ENCODE measurements at regions not wholly inside any gene's neighbourhood (a gene's known extent, or its start where the extent isn't known, plus 50 kb on each side); places are given as distances from the start of the nearest gene placed in this dataset.
"Not testable (repeated sequence)": the region's sequence is repeated elsewhere in the genome, so short reads cannot be mapped to it uniquely, and the experiment has no call there.

GRCh38 chr11:106565326-106565725, 452.9 kb downstream of the GUCY1A2 start:
- no peak for DNase-seq (ENCODE audit: low read depth, low spot score)

GRCh38 chr11:106568632-106569031, 449.6 kb downstream of the GUCY1A2 start:
- DNase-seq (ENCODE audit: low read depth, low spot score) = no peak

DNA sequence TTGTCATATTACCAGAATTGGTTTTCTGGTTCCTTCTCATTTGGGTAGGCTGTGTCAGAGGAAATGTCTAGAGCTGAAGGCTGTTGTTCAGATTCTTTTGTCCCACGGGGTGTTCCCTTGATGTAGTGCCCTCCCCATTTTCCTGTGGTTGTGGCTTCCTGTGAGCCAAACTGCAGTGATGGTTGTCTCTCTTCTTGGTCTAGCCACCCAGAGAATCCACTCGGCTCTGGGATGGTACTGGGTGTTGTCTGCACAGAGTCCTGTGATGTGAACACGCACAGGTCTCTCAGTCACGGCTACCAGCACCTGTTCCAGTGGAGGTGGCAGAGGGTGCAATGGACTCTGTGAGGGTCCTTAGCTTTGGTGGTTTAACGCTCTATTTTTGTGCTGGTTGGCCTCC, 440.9 kb downstream of the GUCY1A2 start:
- not testable (repeated sequence) for DNase-seq (ENCODE audit: low read depth, low spot score)

- DNase-seq (ENCODE audit: low read depth, low spot score) = no peak
These were observed 436.9 kb downstream of the GUCY1A2 start for GRCh38 chr11:106581399-106581798.

- DNase-seq (ENCODE audit: low read depth, low spot score) = no peak
These were observed 433.2 kb downstream of the GUCY1A2 start for GRCh38 chr11:106585061-106585460.

DNA sequence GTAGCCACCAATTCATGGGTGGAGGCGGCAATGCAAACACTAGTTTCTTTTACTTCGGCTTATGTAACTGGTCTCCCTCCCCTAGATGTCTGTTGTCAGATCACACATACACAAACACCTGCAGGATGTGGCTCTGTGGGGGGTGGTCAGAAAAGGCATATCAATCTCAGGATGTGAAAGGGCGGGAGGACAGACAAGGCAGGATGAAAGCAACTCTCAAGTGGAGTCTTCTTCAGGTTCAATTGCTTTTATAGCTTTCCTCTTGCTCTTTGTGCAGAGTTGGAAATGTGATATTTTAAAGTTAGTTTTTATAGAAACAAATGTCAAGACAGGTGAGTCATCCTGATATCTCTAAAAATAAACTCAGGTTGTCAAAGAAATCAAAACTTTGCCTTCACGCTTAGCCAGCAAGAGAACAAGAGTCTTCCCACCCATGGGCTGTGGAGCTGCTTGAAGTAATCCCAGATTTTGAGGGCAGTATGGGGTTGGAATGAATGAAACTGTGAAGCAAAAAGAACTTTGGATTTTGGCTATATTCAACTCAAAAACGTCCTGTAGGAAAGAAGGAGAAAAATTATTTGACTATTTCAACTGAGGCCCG, 423.4 kb downstream of the GUCY1A2 start:
- DNase-seq (ENCODE audit: low read depth, low spot score) = no peak

DNA sequence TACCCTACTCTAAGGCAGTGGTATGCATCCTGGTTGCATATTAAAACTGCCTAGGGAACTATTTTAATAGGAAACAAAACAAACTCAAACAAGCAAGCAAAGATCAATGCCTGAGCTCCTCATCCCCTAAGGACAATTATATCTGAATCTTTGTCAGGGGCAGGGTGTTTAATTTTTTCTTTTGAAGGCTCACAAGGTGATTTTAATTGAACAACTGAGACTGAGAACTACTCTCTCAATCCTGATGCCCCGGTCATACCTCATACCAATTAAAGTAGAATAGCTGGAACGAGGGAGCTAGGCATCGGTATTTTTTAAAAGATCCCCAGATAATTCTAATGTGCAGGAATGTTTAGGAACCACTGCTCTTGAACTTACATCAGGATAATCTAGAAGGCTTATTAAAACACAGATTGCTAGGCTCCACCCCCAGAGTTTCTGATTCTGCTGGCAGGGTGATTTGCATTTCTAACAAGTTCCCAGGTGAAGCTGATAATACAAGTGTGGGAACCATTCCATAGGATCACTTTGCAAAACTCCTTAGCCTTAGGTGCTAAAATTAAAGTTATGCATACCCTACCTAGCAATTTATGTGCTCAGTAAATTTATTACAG, 416.5 kb downstream of the GUCY1A2 start:
- DNase-seq (ENCODE audit: low read depth, low spot score) = no peak

DNA sequence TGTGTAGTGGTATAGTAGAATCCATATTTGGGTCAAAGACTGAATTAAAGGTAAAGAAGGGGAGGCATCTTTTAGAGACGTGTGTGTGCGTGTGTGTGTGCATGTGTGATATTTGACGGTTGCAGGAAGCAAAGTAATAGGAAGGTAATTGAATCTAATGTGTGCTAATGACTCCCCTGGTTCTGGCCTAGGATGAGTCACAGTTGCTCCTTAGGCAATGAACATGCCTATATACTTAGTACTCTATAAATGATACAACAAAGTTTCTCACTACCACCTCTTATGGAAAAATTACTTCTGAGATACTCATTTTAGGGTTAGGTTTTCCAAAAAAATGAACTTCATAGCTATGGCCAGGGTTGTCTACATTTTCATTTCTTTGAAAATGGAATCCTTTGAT, 409.6 kb downstream of the GUCY1A2 start:
- DNase-seq (ENCODE audit: low read depth, low spot score) = no peak

DNA sequence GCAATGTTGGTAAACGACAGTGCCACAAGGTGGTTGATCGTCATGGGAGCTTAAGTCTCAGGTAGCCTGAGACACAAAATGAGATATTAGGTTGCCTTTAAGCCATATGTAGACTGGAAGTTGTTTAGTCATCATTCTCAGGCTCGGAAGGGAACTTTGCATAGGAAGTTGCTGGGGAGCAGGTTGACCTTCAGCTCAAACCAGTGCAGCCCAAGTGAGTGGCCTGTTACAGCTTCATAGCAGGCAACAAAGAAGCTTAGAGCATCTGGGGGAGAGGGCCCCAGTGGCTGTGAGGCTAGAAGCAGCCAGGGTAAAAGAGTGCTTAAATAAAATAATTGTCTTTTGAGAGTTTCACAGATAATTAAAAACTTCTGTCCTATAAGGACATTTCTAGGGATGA, 404.0 kb downstream of the GUCY1A2 start:
- DNase-seq (ENCODE audit: low read depth, low spot score) = no peak

DNA sequence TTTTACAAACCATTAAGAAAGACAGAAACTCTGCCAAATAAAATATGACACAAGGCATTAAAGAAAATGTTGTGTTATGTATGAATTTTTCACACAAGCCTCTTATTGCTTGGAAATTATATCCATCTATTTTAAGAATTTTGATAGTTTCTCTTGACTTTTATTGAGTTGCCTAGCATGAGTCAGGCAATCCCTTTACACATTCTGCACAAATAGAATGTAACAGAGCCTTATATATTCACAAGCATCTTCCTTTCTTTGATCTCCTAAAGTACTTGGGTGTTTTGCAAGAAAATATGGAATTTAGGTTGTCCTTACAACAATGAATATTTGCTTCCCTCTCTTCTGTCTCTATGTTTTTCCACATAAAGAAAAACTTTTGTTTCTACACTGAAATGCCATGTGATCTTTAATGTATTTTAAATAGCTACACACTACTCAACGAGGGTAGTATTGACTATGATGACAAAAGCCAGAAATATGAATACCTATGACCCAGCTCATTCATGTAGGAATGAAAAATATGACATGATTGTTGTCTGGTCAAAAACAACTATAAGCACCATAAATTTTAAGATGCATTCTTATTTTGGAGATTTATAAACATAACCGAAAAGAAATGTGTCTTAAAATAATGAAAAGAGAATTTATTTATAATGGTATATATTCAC, 398.8 kb downstream of the GUCY1A2 start:
- no peak for DNase-seq (ENCODE audit: low read depth, low spot score)

- no peak for DNase-seq (ENCODE audit: low read depth, low spot score)
These were observed 396.8 kb downstream of the GUCY1A2 start for GRCh38 chr11:106621484-106621883.
